Prostate gland (tissue), 2 donors: ENCODE measurements at regions not wholly inside any gene's neighbourhood (a gene's known extent, or its start where the extent isn't known, plus 50 kb on each side); places are given as distances from the start of the nearest gene placed in this dataset.

ENCODE experiments used
- DNase-seq: peaks from one replicate; pipeline ENCODE4 v3.0.0-alpha.2; 2019; ENCODE audit warnings: low spot score
- H3K27ac ChIP-seq, 2 donors: fragments of 200-600 bp; sonication (generic); 2 replicates each; pipeline ENCODE4 v1.5.1; 2017 to 2019
- H3K27me3 ChIP-seq: fragments of 200-600 bp; sonication (generic); replicated peaks from 2 replicates; pipeline ENCODE4 v1.5.1; 2019; ENCODE audit not compliant: insufficient read depth
- H3K36me3 ChIP-seq, 2 donors: fragments of 200-600 bp; sonication (generic); 1 replicate in 1 of 2; 2 replicates in 1 of 2; pipeline versions ENCODE4 v1.5.1 to v1.8.1; 2017 to 2019
- H3K4me1 ChIP-seq: fragments of 200-600 bp; sonication (generic); replicated peaks from 2 replicates; pipeline ENCODE4 v1.5.1; 2019
- H3K4me3 ChIP-seq, 2 donors: fragments of 200-600 bp; sonication (generic); 2 replicates each; pipeline ENCODE4 v1.5.1; 2017 to 2019
- H3K9me3 ChIP-seq: fragments of 200-600 bp; sonication (generic); 2 replicates; pipeline ENCODE4 v1.5.1; 2017
- POLR2A ChIP-seq: fragments of 450-650 bp; IDR thresholded peaks from one replicate; pipeline ENCODE4 v1.6.1; 2016; ENCODE audit warnings: antibody characterized with exemption, mild to moderate bottlenecking
- POLR2AphosphoS5 ChIP-seq: sonication (generic); formaldehyde crosslinking; IDR thresholded peaks from one replicate; pipeline ENCODE4 v1.6.1; 2017; ENCODE audit warnings: antibody characterized with exemption
- WGBS: methylation state at CpG from one replicate; pipeline ENCODE4 v1.1.5; 2018; 5-methylcytosine and 5-hydroxymethylcytosine counted together
- intact Hi-C: fragments of 100-400 bp; cut with DNase I; formaldehyde crosslinking; loops from one replicate; pipeline ENCODE4 v1.14.2; 2022
- TF ChIP-seq, protein P1 (sequence below), 4 experiments: fragments of 200-600 bp in 2 of 4; fragments of 450-650 bp in 2 of 4; sonication (generic) in 2 of 4; IDR thresholded peaks; 1 replicate in 3 of 4; 2 replicates in 1 of 4; pipeline ENCODE4 v1.5.1; 2016 to 2019; ENCODE audit warnings: antibody characterized with exemption in 4 of 4, mild to moderate bottlenecking in 2 of 4, moderate library complexity in 2 of 4

DNA sequence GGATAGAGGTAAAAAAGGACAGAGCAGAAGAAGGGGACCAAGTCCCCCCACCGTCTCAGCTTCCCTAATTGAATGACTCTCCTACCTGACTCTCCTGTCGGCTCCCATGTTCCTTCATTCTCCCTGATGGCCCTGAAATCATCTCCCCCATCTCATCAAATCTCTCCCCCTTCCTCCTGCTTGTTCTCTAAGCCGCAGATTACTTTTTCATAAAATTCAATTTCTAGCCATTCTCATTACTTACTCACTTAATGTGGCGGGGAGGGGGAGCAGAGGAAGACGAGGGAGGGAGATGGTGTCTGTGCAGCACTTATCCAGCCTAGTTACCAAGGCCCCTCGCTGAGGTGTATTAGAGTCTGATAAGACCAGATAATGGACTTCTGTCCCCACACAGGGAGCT is 161.5 kb downstream of the CCT6B start:
- Histone ChIP-seq H3K4me3 (no peak overlapping the region), H3K9me3 (no peaks in the 10 kb centered on the region), H3K36me3 (no peaks in the 10 kb centered on the region), H3K27me3 (peaks cover 3% of the 10 kb centered on the region), H3K4me1 (no peaks in the 10 kb centered on the region), H3K27ac (no peak overlapping the region)
- TF ChIP-seq POLR2A (no peak), POLR2AphosphoS5 (no peak)
- TF ChIP-seq, protein P1, sequence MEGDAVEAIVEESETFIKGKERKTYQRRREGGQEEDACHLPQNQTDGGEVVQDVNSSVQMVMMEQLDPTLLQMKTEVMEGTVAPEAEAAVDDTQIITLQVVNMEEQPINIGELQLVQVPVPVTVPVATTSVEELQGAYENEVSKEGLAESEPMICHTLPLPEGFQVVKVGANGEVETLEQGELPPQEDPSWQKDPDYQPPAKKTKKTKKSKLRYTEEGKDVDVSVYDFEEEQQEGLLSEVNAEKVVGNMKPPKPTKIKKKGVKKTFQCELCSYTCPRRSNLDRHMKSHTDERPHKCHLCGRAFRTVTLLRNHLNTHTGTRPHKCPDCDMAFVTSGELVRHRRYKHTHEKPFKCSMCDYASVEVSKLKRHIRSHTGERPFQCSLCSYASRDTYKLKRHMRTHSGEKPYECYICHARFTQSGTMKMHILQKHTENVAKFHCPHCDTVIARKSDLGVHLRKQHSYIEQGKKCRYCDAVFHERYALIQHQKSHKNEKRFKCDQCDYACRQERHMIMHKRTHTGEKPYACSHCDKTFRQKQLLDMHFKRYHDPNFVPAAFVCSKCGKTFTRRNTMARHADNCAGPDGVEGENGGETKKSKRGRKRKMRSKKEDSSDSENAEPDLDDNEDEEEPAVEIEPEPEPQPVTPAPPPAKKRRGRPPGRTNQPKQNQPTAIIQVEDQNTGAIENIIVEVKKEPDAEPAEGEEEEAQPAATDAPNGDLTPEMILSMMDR (IDR thresholded peaks at IDR 0.05): no peak
- 71% methylated on average over 6 of the region's 6 CpGs for WGBS
- intact Hi-C loops: no loop called here
- DNase-seq: no peak

DNA sequence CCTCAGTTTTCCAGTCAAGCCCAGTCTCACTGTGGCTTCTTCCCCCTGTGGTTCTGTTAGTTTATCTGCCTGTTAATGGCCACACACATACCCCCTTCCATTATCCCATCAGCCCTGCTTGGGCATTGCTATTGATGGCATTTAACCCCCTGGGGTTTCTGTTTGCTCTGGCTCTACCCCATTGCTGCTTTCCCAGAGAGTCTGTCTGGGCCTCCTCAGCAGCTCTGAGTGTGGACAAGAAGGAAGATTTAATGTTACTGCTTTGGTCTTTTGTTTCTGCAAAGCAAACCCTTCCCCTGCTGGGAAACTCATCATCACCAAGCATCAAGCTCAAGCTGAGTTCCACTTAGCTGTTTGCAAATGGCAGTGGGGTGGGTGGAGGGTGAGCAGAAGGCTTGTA is 162.7 kb downstream of the CCT6B start:
- no peak overlapping the region for H3K27ac ChIP-seq
- TF ChIP-seq, protein P1 (IDR thresholded peaks at IDR 0.05): no peak
- TF ChIP-seq POLR2A (no peak), POLR2AphosphoS5 (no peak)
- no peaks in the 10 kb centered on the region for H3K36me3 ChIP-seq
- no peak for DNase-seq
- peaks cover 3% of the 10 kb centered on the region for H3K27me3 ChIP-seq
- intact Hi-C loops: no loop called here
- no peaks in the 10 kb centered on the region for H3K4me1 ChIP-seq
- no peak overlapping the region for H3K4me3 ChIP-seq
- no peaks in the 10 kb centered on the region for H3K9me3 ChIP-seq

DNA sequence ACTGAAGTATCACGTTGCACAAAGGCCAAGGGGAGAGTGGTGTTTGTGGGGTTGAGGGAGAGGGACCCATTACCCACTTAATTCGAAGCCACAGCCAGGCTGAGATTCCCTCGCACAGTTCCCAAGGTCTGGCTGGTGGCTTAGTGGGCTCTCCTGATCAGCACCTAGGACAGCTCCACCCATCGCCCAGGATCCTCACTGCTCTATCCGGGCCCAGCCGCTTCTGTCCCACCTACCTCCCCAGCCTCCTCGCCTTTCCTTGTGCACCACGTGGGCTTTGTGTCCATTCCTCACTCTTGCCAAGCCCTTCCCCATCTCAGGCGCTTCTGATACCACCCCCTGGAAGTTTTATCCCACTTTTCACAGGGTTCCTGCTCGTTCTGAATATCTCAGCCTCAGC is 163.5 kb downstream of the CCT6B start:
- intact Hi-C loops: no loop called here
- no peaks in the 10 kb centered on the region for H3K36me3 ChIP-seq
- H3K27me3 ChIP-seq: peaks cover 3% of the 10 kb centered on the region
- DNase-seq: no peak
- WGBS: 5% methylated on average over 10 of the region's 10 CpGs
- H3K27ac ChIP-seq: no peak overlapping the region
- no peak overlapping the region for H3K4me3 ChIP-seq
- no peaks in the 10 kb centered on the region for H3K4me1 ChIP-seq
- H3K9me3 ChIP-seq: no peaks in the 10 kb centered on the region
- TF ChIP-seq, protein P1 (IDR thresholded peaks at IDR 0.05): no peak
- TF ChIP-seq POLR2AphosphoS5 (no peak), POLR2A (no peak)

DNA sequence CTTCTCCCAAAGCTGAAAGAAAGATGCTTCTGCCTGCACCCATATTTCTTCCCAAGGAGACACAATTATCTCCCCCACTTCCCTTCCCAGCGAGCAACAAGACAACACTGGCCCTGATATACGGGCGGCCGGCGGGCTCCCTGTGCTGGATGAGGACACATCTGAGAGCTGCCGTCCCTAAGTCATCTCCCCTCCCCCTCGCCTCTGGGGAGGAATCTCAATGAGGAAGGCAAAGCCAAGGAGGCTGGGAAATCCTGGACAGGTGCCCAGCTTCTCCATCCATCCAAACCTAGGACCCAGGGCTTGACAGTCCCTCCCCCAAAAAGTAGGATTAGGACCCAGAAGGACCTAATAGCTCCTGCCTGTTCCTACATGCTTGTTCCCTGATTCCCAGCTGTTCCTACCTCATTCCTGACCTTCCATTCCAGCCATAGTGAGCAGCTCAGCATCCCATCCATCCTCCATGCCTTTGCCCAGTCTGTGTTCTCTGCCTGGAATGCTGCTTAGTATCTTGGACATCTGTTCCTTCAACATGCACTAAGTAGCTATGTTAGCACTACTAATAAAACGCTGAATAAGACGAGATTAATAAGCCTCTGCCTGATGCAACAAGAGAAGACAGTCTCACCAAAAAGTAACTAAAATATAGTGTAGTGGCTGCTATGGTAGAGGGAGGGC is 167.9 kb downstream of the CCT6B start:
- intact Hi-C loops: no loop called here
- Histone ChIP-seq H3K27me3 (no peaks in the 10 kb centered on the region), H3K36me3 (no peaks in the 10 kb centered on the region), H3K9me3 (no peaks in the 10 kb centered on the region), H3K4me1 (no peaks in the 10 kb centered on the region), H3K4me3 (no peak overlapping the region), H3K27ac (no peak overlapping the region)
- TF ChIP-seq POLR2AphosphoS5 (no peak), POLR2A (no peak)
- TF ChIP-seq, protein P1 (IDR thresholded peaks at IDR 0.05): no peak
- DNase-seq: no peak
- 60% methylated on average over 9 of the region's 9 CpGs for WGBS

DNA sequence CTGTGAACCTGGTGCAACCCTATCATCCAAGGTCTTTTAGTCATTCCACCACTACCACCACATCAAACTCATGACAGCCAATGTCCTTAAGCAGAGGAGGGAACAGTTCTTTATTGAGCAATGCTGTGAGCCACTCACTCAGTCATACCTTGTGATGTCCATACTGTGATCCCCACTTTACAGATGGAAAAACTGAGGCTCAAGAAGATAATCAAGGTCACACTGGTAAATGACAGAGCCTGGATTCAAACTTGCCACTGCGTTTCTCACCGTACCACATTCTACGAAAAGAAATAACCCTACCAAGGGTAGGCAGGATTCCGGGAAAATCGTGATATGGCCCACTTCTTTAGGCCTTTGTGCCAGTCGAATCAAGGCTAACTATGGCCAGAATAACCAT is 172.6 kb downstream of the CCT6B start:
- Histone ChIP-seq H3K4me1 (no peaks in the 10 kb centered on the region), H3K4me3 (no peak overlapping the region), H3K36me3 (no peaks in the 10 kb centered on the region), H3K27ac (no peak overlapping the region), H3K9me3 (no peaks in the 10 kb centered on the region), H3K27me3 (no peaks in the 10 kb centered on the region)
- WGBS: 96% methylated on average over 6 of the region's 6 CpGs
- DNase-seq: no peak
- intact Hi-C loops: no loop called here
- TF ChIP-seq POLR2AphosphoS5 (no peak), POLR2A (no peak)
- TF ChIP-seq, protein P1 (IDR thresholded peaks at IDR 0.05): no peak
